ENCODE measurements at regions not wholly inside any gene's neighbourhood (a gene's known extent, or its start where the extent isn't known, plus 50 kb on each side); places are given as distances from the start of the nearest gene placed in this dataset.

- ATAC-seq = no peak
- TF ChIP-seq RARB (CRISPR knock-in tag; IDR thresholded peaks at IDR 0.05) (no peak), CSRNP3 (CRISPR knock-in tag; IDR thresholded peaks at IDR 0.05) (no peak), CREB5 (CRISPR knock-in tag; IDR thresholded peaks at IDR 0.05; ENCODE audit: low read depth) (no peak), ISL1 (CRISPR knock-in tag; IDR thresholded peaks at IDR 0.05) (peak; percentile 81), ZNF70 (CRISPR knock-in tag; IDR thresholded peaks at IDR 0.05) (no peak), ZFP3 (CRISPR knock-in tag; IDR thresholded peaks at IDR 0.05) (no peak)
These were observed 244.8 kb downstream of the DACT1 start for GRCh38 chr14:58882577-58883018.

GRCh38 chr14:58884442-58884841 lies 246.7 kb downstream of the DACT1 start:
- TF ChIP-seq GLIS3 (CRISPR knock-in tag; IDR thresholded peaks at IDR 0.05) (no peak), TOX (CRISPR knock-in tag; IDR thresholded peaks at IDR 0.05; ENCODE audit: borderline replicate concordance) (no peak), CREB5 (CRISPR knock-in tag; IDR thresholded peaks at IDR 0.05; ENCODE audit: low read depth) (no peak), ZNF565 (CRISPR knock-in tag; conservative IDR thresholded peaks at IDR 0.05; ENCODE audit: low read depth) (no peak), BACH2 (CRISPR knock-in tag; IDR thresholded peaks at IDR 0.05; ENCODE audit: borderline replicate concordance) (no peak), ZFP30 (CRISPR knock-in tag; IDR thresholded peaks at IDR 0.05) (no peak), CSDC2 (CRISPR knock-in tag; IDR thresholded peaks at IDR 0.05) (no peak), RARB (CRISPR knock-in tag; IDR thresholded peaks at IDR 0.05) (no peak), ZC3H10 (CRISPR knock-in tag; IDR thresholded peaks at IDR 0.05) (no peak), SNAI2 (CRISPR knock-in tag; IDR thresholded peaks at IDR 0.05) (no peak), POU6F1 (CRISPR knock-in tag; IDR thresholded peaks at IDR 0.05; ENCODE audit: borderline replicate concordance, low read depth) (no peak), ZNF70 (CRISPR knock-in tag; IDR thresholded peaks at IDR 0.05) (no peak), ISL1 (CRISPR knock-in tag; IDR thresholded peaks at IDR 0.05) (no peak), TCF4 (CRISPR knock-in tag; IDR thresholded peaks at IDR 0.05; ENCODE audit: borderline replicate concordance) (no peak), ZNF8 (CRISPR knock-in tag; IDR thresholded peaks at IDR 0.05) (no peak), ESRRG (CRISPR knock-in tag; IDR thresholded peaks at IDR 0.05) (no peak)
- ATAC-seq = no peak

GRCh38 chr14:58887931-58888330 lies 250.2 kb downstream of the DACT1 start:
- no peak for ATAC-seq
- TF ChIP-seq ZNF565 (CRISPR knock-in tag; conservative IDR thresholded peaks at IDR 0.05; ENCODE audit: low read depth) (no peak), SNAI2 (CRISPR knock-in tag; IDR thresholded peaks at IDR 0.05) (no peak), ZC3H10 (CRISPR knock-in tag; IDR thresholded peaks at IDR 0.05) (no peak), PPARA (CRISPR knock-in tag; IDR thresholded peaks at IDR 0.05; ENCODE audit: borderline replicate concordance) (no peak), ZNF8 (CRISPR knock-in tag; IDR thresholded peaks at IDR 0.05) (no peak), PATZ1 (CRISPR knock-in tag; IDR thresholded peaks at IDR 0.05; ENCODE audit: borderline replicate concordance) (no peak), CSDC2 (CRISPR knock-in tag; IDR thresholded peaks at IDR 0.05) (no peak), TCF4 (CRISPR knock-in tag; IDR thresholded peaks at IDR 0.05; ENCODE audit: borderline replicate concordance) (no peak), ZNF70 (CRISPR knock-in tag; IDR thresholded peaks at IDR 0.05) (no peak), ZFP3 (CRISPR knock-in tag; IDR thresholded peaks at IDR 0.05) (no peak), ZFP30 (CRISPR knock-in tag; IDR thresholded peaks at IDR 0.05) (no peak), ISL1 (CRISPR knock-in tag; IDR thresholded peaks at IDR 0.05) (no peak), TOX (CRISPR knock-in tag; IDR thresholded peaks at IDR 0.05; ENCODE audit: borderline replicate concordance) (no peak), ARNTL (CRISPR knock-in tag; IDR thresholded peaks at IDR 0.05; ENCODE audit: borderline replicate concordance, low read depth) (no peak), ESRRG (CRISPR knock-in tag; IDR thresholded peaks at IDR 0.05) (no peak), POU6F1 (CRISPR knock-in tag; IDR thresholded peaks at IDR 0.05; ENCODE audit: borderline replicate concordance, low read depth) (no peak)
